ENCODE measurements at regions not wholly inside any gene's neighbourhood (a gene's known extent, or its start where the extent isn't known, plus 50 kb on each side); places are given as distances from the start of the nearest gene placed in this dataset.

DNA sequence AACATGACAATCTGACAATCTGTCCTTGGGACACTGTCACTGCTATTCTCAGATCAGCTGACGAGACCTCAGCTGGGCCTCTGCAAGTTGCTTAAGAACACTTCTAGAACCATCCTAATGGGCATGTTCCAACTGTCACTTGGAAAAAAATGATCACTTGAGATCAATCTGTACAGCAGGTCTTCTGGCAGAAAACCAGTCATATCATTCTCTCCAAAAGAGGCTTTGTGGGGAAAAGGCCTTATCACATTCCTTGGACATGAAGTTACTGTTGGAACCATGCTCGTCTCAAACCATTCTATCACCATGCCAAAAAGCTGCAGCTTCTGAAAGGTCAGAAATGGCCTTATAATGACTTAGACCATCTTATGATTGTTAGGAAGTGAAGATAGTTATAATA lies 744.2 kb downstream of the USP25 start:
- TF ChIP-seq CTCF (IDR thresholded peaks at IDR 0.05; ENCODE audit: low read depth, low read length, missing control alignments) = no peak
- in situ Hi-C loops (cut with HindIII; ENCODE audit: low sequenced_read_pairs) = no loop called here
- H3K4me3 ChIP-seq (ENCODE audit: low read depth, low read length) = no peak overlapping the region
- DNase-seq (ENCODE audit: low read depth) = peak; percentile 23

DNA sequence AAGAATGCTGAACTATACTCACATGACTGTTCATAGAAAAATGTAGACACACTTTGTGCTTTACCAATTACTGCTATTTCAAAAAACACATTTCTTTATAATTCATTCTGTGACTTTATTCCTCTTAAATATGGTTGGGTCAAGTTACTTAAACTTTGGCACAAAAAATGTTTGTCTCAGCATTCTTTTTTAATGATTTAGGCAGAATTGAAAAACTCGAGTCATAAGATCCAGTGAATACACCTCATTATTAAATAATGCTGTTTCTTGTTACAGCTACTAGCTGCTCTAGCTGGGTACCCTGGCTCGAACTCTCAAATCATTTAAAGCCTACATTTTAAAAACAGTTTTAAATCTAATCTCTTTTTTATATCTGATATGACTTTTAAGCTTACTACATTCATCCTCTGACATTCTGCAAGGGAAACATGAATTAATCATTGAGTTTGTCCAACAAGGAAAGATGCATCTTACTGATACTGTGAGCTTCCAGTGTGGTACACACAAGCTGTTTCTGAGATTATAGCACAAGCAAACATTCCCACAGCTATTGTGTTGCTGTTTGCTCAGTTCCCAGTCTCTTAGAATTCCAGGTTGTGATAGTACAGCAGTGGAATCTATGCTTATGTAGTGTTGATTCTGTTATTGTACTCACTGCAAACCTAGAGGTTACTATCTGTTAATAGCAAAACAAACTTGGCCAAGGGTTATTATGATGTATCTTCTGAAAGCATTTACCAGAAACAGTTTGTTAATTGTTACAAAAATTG lies 746.5 kb downstream of the USP25 start:
- in situ Hi-C loops (cut with HindIII; ENCODE audit: low sequenced_read_pairs) = no loop called here
- no peak for TF ChIP-seq CTCF (IDR thresholded peaks at IDR 0.05; ENCODE audit: low read depth, low read length, missing control alignments)
- DNase-seq (ENCODE audit: low read depth) = peak; percentile 27
- H3K4me3 ChIP-seq (ENCODE audit: low read depth, low read length) = no peak overlapping the region

DNA sequence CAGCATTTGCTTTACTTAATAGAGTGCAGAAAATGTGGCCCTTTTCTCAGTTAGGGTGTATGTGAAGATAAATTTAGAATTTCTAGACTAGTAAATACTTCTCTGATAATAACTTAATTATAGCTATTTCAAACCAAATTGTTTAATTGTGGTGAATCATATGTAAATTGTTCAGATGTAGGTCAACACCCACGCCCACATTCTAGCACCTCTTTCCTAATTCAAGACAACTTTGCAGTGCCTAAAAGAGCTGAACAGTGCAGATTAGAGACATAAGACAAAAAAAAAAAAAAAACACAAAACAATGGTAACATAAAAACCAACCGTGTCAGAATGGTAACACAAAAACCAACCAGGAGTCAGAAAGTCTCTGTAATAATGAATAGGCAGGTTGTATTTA lies 758.3 kb downstream of the USP25 start:
- TF ChIP-seq CTCF (IDR thresholded peaks at IDR 0.05; ENCODE audit: low read depth, low read length, missing control alignments) = no peak
- in situ Hi-C loops (cut with HindIII; ENCODE audit: low sequenced_read_pairs) = no loop called here
- no peak for DNase-seq (ENCODE audit: low read depth)
- no peak overlapping the region for H3K4me3 ChIP-seq (ENCODE audit: low read depth, low read length)

DNA sequence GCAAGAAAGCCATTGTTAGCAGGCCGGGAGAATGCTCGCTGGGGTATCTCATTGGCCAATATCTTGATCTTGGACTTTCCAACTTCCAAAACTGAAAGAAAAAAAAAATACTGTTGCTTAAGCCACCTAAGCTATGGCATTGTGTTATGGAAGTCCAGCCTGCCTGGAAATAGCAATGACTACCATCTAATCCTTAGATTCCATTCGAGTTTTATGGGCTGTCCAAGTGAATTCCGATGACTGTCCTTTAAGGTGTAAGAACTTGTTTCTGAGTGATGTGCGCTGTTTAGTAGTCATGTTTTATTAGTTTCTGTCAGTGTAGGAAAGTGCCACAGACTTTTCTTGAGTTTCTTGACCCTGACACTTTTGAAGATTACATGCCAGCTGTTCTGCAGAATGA lies 762.6 kb downstream of the USP25 start:
- no peak for TF ChIP-seq CTCF (IDR thresholded peaks at IDR 0.05; ENCODE audit: low read depth, low read length, missing control alignments)
- in situ Hi-C loops (cut with HindIII; ENCODE audit: low sequenced_read_pairs) = no loop called here
- no peak overlapping the region for H3K4me3 ChIP-seq (ENCODE audit: low read depth, low read length)
- no peak for DNase-seq (ENCODE audit: low read depth)

GRCh38 chr21:16492892-16493291 lies 763.1 kb downstream of the USP25 start:
- TF ChIP-seq CTCF (IDR thresholded peaks at IDR 0.05; ENCODE audit: low read depth, low read length, missing control alignments) = no peak
- in situ Hi-C loops (cut with HindIII; ENCODE audit: low sequenced_read_pairs) = no loop called here
- DNase-seq (ENCODE audit: low read depth) = no peak

DNA sequence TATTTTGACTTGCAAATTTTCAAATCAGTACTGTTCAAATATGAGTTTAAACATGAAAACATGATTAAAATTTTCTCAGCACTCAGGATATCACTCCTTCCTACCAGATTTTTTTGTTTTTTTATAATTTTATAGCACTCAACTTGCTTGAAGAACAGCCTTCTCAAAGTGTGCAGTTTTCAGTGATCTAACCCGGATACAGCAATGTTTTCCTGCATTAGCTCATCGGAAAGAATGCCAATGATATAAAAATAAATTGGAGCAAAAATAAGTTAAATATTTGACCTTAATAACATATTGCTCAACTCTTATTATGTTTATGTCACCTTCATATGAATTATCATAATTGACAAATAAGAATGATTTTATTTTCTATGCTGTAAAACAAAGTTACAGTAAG lies 766.8 kb downstream of the USP25 start:
- no peak overlapping the region for H3K4me3 ChIP-seq (ENCODE audit: low read depth, low read length)
- TF ChIP-seq CTCF (IDR thresholded peaks at IDR 0.05; ENCODE audit: low read depth, low read length, missing control alignments) = no peak
- in situ Hi-C loops (cut with HindIII; ENCODE audit: low sequenced_read_pairs) = no loop called here
- no peak for DNase-seq (ENCODE audit: low read depth)

More at GRCh38 chr21:16492892-16493291, 763.1 kb downstream of the USP25 start:
- H3K4me3 ChIP-seq (ENCODE audit: low read depth, low read length) = no peak overlapping the region

Measured in astrocyte of the cerebellum (primary cell).